Pancreas (tissue), 10 donors: ENCODE measurements at regions not wholly inside any gene's neighbourhood (a gene's known extent, or its start where the extent isn't known, plus 50 kb on each side); places are given as distances from the start of the nearest gene placed in this dataset.

ENCODE experiments used
- ATAC-seq, 4 donors: fragments of 200-7000 bp; cut with Tn5 transposase; one replicate each; pipeline versions ENCODE4 v1.8.0 to v1.9.1; 2020; ENCODE audit warnings: mild to moderate bottlenecking in 4 of 4, moderate library complexity in 4 of 4
- DNase-seq, 6 donors: peaks; one replicate each; pipeline ENCODE4 v3.0.0-alpha.2; 2020
- FAIRE-seq: peaks from 2 replicates; lab custom pipeline; 2012; peaks lifted over from hg19 to GRCh38; lab: Jason Lieb, UNC
- H3K27ac ChIP-seq, 4 donors: fragments of 200-600 bp; sonication (generic); 1 replicate in 3 of 4; 2 replicates in 1 of 4; pipeline versions ENCODE4 v1.5.0 to v1.8.0; 2020
- H3K27me3 ChIP-seq, 4 donors: fragments of 200-600 bp; one replicate each; pipeline ENCODE4 v1.8.0; 2021
- H3K36me3 ChIP-seq, 3 donors: fragments of 200-600 bp; sonication (generic) in 1 of 3; one replicate each; pipeline versions ENCODE4 v1.5.0 to v1.8.0; 2020 to 2021
- H3K4me1 ChIP-seq, 3 donors: fragments of 200-600 bp; one replicate each; pipeline ENCODE4 v1.8.0; 2021
- H3K4me3 ChIP-seq, 4 donors: fragments of 200-600 bp; sonication (generic) in 2 of 4; one replicate each; pipeline versions ENCODE4 v1.5.0 to v1.8.0; 2020 to 2021
- H3K9me3 ChIP-seq, 4 donors: fragments of 200-600 bp; one replicate each; pipeline ENCODE4 v1.8.0; 2021
- CTCF ChIP-seq, 4 donors: fragments of 200-600 bp; sonication (generic) in 3 of 4; IDR thresholded peaks; one replicate each; pipeline versions ENCODE4 v1.5.0 to v1.8.0; 2021; ENCODE audit warnings: antibody characterized with exemption in 4 of 4
- WGBS, 2 donors: extraction: QIAGEN DNeasy Blood & Tissue Kit; methylation state at CpG; one replicate each; pipeline ENCODE4 v1.1.7; 2013; 5-methylcytosine and 5-hydroxymethylcytosine counted together
- intact Hi-C, 3 donors: fragments of 100-400 bp; cut with DNase I; formaldehyde crosslinking; loops; one replicate each; pipeline versions ENCODE4 v1.11.1 to v1.14.2; 2022
- donor health status: healthy with polysubstance abuse.
- donor health status: DM: no; HTN: no; CAD: no; lungs with moderate emphysema.
- donor health status: DM: no; HTN: no; CAD: no.
- donor health status: control.
- donor health status: control.
- donor health status: Bipolar disorder and iron deficiency.
- donor health status: DM: yes; HTN: yes; CAD: no.
- donor health status: DM: no; HTN: no; CAD: no.
- donor health status: DM: no; HTN: no; CAD: no.
- donor health status: DM: yes; HTN: yes; CAD: no.

- H3K9me3 ChIP-seq: no peaks in the 10 kb centered on the region
- H3K36me3 ChIP-seq: no peaks in the 10 kb centered on the region
- no peak for ATAC-seq
- no peaks in the 10 kb centered on the region for H3K27me3 ChIP-seq
- FAIRE-seq: no peak
- H3K27ac ChIP-seq: no peak overlapping the region
- intact Hi-C loops: no loop called here
- no peak for DNase-seq
- H3K4me3 ChIP-seq: no peak overlapping the region
- TF ChIP-seq CTCF (IDR thresholded peaks at IDR 0.05): no peak
- H3K4me1 ChIP-seq: no peaks in the 10 kb centered on the region
Measured at GRCh38 chr4:163228648-163229047, 62.0 kb upstream of the NAF1 start.

- H3K4me1 ChIP-seq: no peaks in the 10 kb centered on the region
- intact Hi-C loops: no loop called here
- ATAC-seq: no peak
- H3K27me3 ChIP-seq: peaks cover 0 to 11% (median 3%) of the 10 kb centered on the region in 4 donors
- DNase-seq: no peak
- no peak for FAIRE-seq
- H3K27ac ChIP-seq: no peak overlapping the region
- H3K9me3 ChIP-seq: no peaks in the 10 kb centered on the region
- no peaks in the 10 kb centered on the region for H3K36me3 ChIP-seq
- no peak for TF ChIP-seq CTCF (IDR thresholded peaks at IDR 0.05)
- H3K4me3 ChIP-seq: no peak overlapping the region
- WGBS, 2 donors: 69 to 74% methylated on average over 1 of the region's 1 CpG
Measured at GRCh38 chr4:163221467-163221866, 54.8 kb upstream of the NAF1 start.

- FAIRE-seq (no peak), ATAC-seq (no peak), DNase-seq (no peak)
- intact Hi-C loops: no loop called here
- WGBS, 2 donors: 49 to 65% methylated on average over 3 of the region's 3 CpGs
- H3K4me1 ChIP-seq: no peaks in the 10 kb centered on the region
- no peak overlapping the region for H3K4me3 ChIP-seq
- no peaks in the 10 kb centered on the region for H3K36me3 ChIP-seq
- H3K9me3 ChIP-seq: no peaks in the 10 kb centered on the region
- peaks cover 0 to 12% (median 3%) of the 10 kb centered on the region in 4 donors for H3K27me3 ChIP-seq
- H3K27ac ChIP-seq: no peak overlapping the region
- TF ChIP-seq CTCF (IDR thresholded peaks at IDR 0.05): no peak
Measured at GRCh38 chr4:163217505-163217904, 50.8 kb upstream of the NAF1 start.
